ENCODE measurements at regions not wholly inside any gene's neighbourhood (a gene's known extent, or its start where the extent isn't known, plus 50 kb on each side); places are given as distances from the start of the nearest gene placed in this dataset.
A peak's percentile ranks its signal among the peaks of the same experiment; 100 is the strongest.

- Histone ChIP-seq H3K27ac (ENCODE audit: low read depth, low read length) (no peak overlapping the region), H3K79me2 (ENCODE audit: control insufficient read depth in 1 of 2, insufficient read depth in 2 of 2, low read length in 2 of 2) (no peaks in the 10 kb centered on the region), H3K56ac (replicated peaks; ENCODE audit: insufficient read length, low read depth, low read length) (no peak overlapping the region), H3K23me2 (ENCODE audit: low read depth, low read length) (no peaks in the 10 kb centered on the region), H4K20me1 (replicated peaks in 1 of 2; ENCODE audit: control insufficient read depth in 1 of 2, insufficient read depth in 2 of 2, low read length in 2 of 2) (no peaks in the 10 kb centered on the region), H3K4me2 (ENCODE audit: insufficient read depth in 1 of 2, low read depth in 2 of 2, low read length in 2 of 2) (no peak overlapping the region), H2BK120ac (replicated peaks; ENCODE audit: low read depth, low read length) (no peak overlapping the region), H2AK5ac (ENCODE audit: low read depth, low read length) (no peak overlapping the region), H2BK15ac (ENCODE audit: low read length) (no peak overlapping the region), H3K36me3 (ENCODE audit: control insufficient read depth in 2 of 4, insufficient read depth in 4 of 4, low read length in 3 of 4) (no peaks in the 10 kb centered on the region), H3K9me3 (ENCODE audit: insufficient read depth in 2 of 2, low read depth in 1 of 2, low read length in 1 of 2) (no peaks in the 10 kb centered on the region), H3K14ac (ENCODE audit: insufficient read length) (no peak overlapping the region), H3K23ac (ENCODE audit: insufficient read length) (no peak overlapping the region), H3K4me1 (replicated peaks in 1 of 4; ENCODE audit: control insufficient read depth in 3 of 4, insufficient read depth in 4 of 4, low read length in 3 of 4) (no peaks in the 10 kb centered on the region), H3K9ac (replicated peaks in 1 of 4; ENCODE audit: extremely low read depth in 1 of 4, low read depth in 3 of 4, low read length in 3 of 4) (no peak overlapping the region), H4K91ac (replicated peaks; ENCODE audit: insufficient read length, low read length) (no peak overlapping the region), H3K4me3 (ENCODE audit: extremely low read depth in 1 of 4, insufficient read depth in 2 of 4, low read depth in 3 of 4, low read length in 4 of 4) (no peak overlapping the region), H2BK5ac (ENCODE audit: low read depth, low read length) (no peak overlapping the region), H3K27me3 (replicated peaks in 1 of 4; ENCODE audit: control insufficient read depth in 3 of 4, extremely low read depth in 1 of 4, insufficient read depth in 3 of 4, low read length in 3 of 4) (no peaks in the 10 kb centered on the region), H2BK12ac (ENCODE audit: low read depth, low read length) (no peak overlapping the region), H3K18ac (ENCODE audit: extremely low read depth, low read length) (no peak overlapping the region), H3K79me1 (ENCODE audit: low read depth, low read length) (no peaks in the 10 kb centered on the region), H4K5ac (ENCODE audit: insufficient read length, low read depth, low read length) (no peak overlapping the region), H2BK20ac (ENCODE audit: low read length) (no peak overlapping the region), H4K8ac (ENCODE audit: extremely low read depth, insufficient read depth, low read length) (no peak overlapping the region), H3K4ac (replicated peaks; ENCODE audit: insufficient read length, low read depth, low read length) (no peak overlapping the region), H2AFZ (ENCODE audit: low read length) (0 out of 2 replicates have a peak overlapping the region, but pooled peaks have one; percentile 53)
- CTCF ChIA-PET (ENCODE audit: partially characterized antibody): no interaction called here
- FAIRE-seq (no peak), DNase-seq (ENCODE audit: low read depth in 1 of 2, low spot score in 2 of 2) (no peak)
- POLR2A ChIA-PET (ENCODE audit: partially characterized antibody): no interaction called here
- 97% methylated on average over 3 of the region's 3 CpGs; no CpG with 5 or more reads in 1 of the 2 experiments for WGBS, 2 experiments (ENCODE audit: extremely low coverage in 1 of 2, insufficient coverage in 1 of 2, insufficient read length in 1 of 2, insufficient replicate concordance in 2 of 2, low coverage in 1 of 2, low lambda C conversion rate in 2 of 2, missing lambda C conversion rate in 1 of 2)
- TF ChIP-seq KDM4A (IDR thresholded peaks at IDR 0.05; ENCODE audit: low read depth, low read length, severe bottlenecking) (no peak), NANOG (IDR thresholded peaks at IDR 0.05; ENCODE audit: insufficient read depth, low read depth, low read length, poor library complexity, severe bottlenecking) (no peak), TAF7 (optimal IDR thresholded peaks at IDR 0.05; ENCODE audit: borderline replicate concordance, low read depth, low read length) (no peak), BACH1 (IDR thresholded peaks at IDR 0.05; ENCODE audit: low read length) (no peak), RFX5 (IDR thresholded peaks at IDR 0.05; ENCODE audit: borderline replicate concordance, low read depth, low read length) (no peak), SP1 (IDR thresholded peaks at IDR 0.05; ENCODE audit: low read depth, low read length) (no peak), POLR2A (IDR thresholded peaks at IDR 0.05; ENCODE audit: control extremely low read depth in 1 of 2, low read depth in 2 of 2, low read length in 2 of 2) (no peak), PHF8 (conservative IDR thresholded peaks at IDR 0.05; ENCODE audit: low read depth, low read length) (no peak), FOSL1 (IDR thresholded peaks at IDR 0.05; ENCODE audit: insufficient read depth, low read depth, low read length) (no peak), HDAC2 (IDR thresholded peaks at IDR 0.05; ENCODE audit: borderline replicate concordance in 1 of 2, low read depth in 2 of 2, low read length in 2 of 2) (no peak), SP4 (IDR thresholded peaks at IDR 0.05; ENCODE audit: low read length) (no peak), BRCA1 (IDR thresholded peaks at IDR 0.05; ENCODE audit: low read depth, low read length) (no peak), YY1 (IDR thresholded peaks at IDR 0.05; ENCODE audit: low read depth, low read length) (no peak), SP2 (IDR thresholded peaks at IDR 0.05; ENCODE audit: low read length) (no peak), CBX5 (IDR thresholded peaks at IDR 0.05; ENCODE audit: low read depth, low read length) (no peak)
These were observed 998.6 kb downstream of the RPA4 start for GRCh38 chrX:97882306-97882705.
